Endothelial cell of umbilical vein (primary cell): ENCODE measurements at regions not wholly inside any gene's neighbourhood (a gene's known extent, or its start where the extent isn't known, plus 50 kb on each side); places are given as distances from the start of the nearest gene placed in this dataset.

Experiments used
- BruUV-seq: library from RNA; stranded (reverse); fragments of 400-500 nt; replicated peaks from 2 replicates; lab custom pipeline; 2021; lab: Mats Ljungman, UMichigan
- CTCF ChIA-PET: fragments of 300-600, 350-600 bp; sonication (Branson Sonifier 250); formaldehyde crosslinking; loops from one replicate; lab custom pipeline; 2021; ENCODE audit warnings: antibody characterized with exemption, inconsistent platforms; lab: Charles Lee
- POLR2A ChIA-PET: fragments of 300-600, 350-600 bp; sonication (Branson Sonifier 250); formaldehyde crosslinking; loops from one replicate; lab custom pipeline; 2021; ENCODE audit warnings: antibody characterized with exemption, inconsistent platforms; lab: Charles Lee
- DNase-seq: peaks from one replicate; pipeline ENCODE4 v3.0.0-alpha.2; 2011; ENCODE audit warnings: low read depth, low spot score
- FAIRE-seq: peaks from 2 replicates; lab custom pipeline; 2011; peaks lifted over from hg19 to GRCh38; lab: Jason Lieb, UNC
- H2AFZ ChIP-seq: 2 replicates; pipeline ENCODE4 v1.6.0; 2012; ENCODE audit warnings: low read depth, low read length, control low read depth, inconsistent platforms
- H3K27ac ChIP-seq: 2 replicates; pipeline ENCODE4 v1.5.1; 2011; ENCODE audit warnings: low read depth, mild to moderate bottlenecking, control low read depth, low read length, moderate library complexity; ENCODE audit not compliant: insufficient read depth
- H3K27me3 ChIP-seq, 2 experiments: 2 replicates each; pipeline versions ENCODE4 v1.6.0 to v1.6.1; 2011; ENCODE audit warnings: low read length in 2 of 2, mixed read lengths in 1 of 2; ENCODE audit not compliant: control insufficient read depth in 2 of 2, insufficient read depth in 2 of 2
- H3K36me3 ChIP-seq, 2 experiments: 2 replicates in 1 of 2; 3 replicates in 1 of 2; pipeline ENCODE4 v1.5.1; 2011; ENCODE audit warnings: low read length in 2 of 2, mild to moderate bottlenecking in 1 of 2, moderate library complexity in 1 of 2; ENCODE audit not compliant: control insufficient read depth in 2 of 2, insufficient read depth in 2 of 2; ENCODE audit errors: extremely low read depth in 1 of 2
- H3K4me1 ChIP-seq: 3 replicates; pipeline ENCODE4 v1.5.1; 2011; ENCODE audit warnings: mild to moderate bottlenecking, low read length; ENCODE audit not compliant: control insufficient read depth, insufficient read depth; ENCODE audit errors: extremely low read depth
- H3K4me2 ChIP-seq: 2 replicates; pipeline ENCODE4 v1.6.1; 2011; ENCODE audit warnings: low read length, control low read depth, mixed read lengths; ENCODE audit not compliant: insufficient read depth
- H3K4me3 ChIP-seq, 3 experiments: fragments of 200-600 bp in 1 of 3; sonication (generic), shearing (Covaris generic) in 1 of 3; replicated peaks in 1 of 3; 2 replicates each; pipeline ENCODE4 v1.5.1; 2011 to 2016; ENCODE audit warnings: control low read depth in 3 of 3, low read length in 3 of 3, mild to moderate bottlenecking in 2 of 3, inconsistent platforms in 1 of 3, low read depth in 1 of 3, moderate library complexity in 1 of 3; ENCODE audit not compliant: insufficient read depth in 1 of 3
- H3K79me2 ChIP-seq: 2 replicates; pipeline ENCODE4 v1.6.0; 2012; ENCODE audit warnings: low read length, inconsistent platforms; ENCODE audit not compliant: control insufficient read depth, insufficient read depth
- H3K9ac ChIP-seq: replicated peaks from 2 replicates; pipeline ENCODE3; 2011; ENCODE audit warnings: low read length, control low read depth; ENCODE audit not compliant: insufficient read depth; ENCODE audit errors: extremely low read depth
- H3K9me1 ChIP-seq: replicated peaks from 3 replicates; pipeline ENCODE4 v1.6.0; 2011; ENCODE audit warnings: mild to moderate bottlenecking, low read length; ENCODE audit not compliant: control insufficient read depth, insufficient read depth; ENCODE audit errors: extremely low read depth
- H3K9me3 ChIP-seq: replicated peaks from 2 replicates; pipeline ENCODE4 v1.5.1; 2012; ENCODE audit warnings: low read length, inconsistent platforms; ENCODE audit not compliant: control insufficient read depth, insufficient read depth
- H4K20me1 ChIP-seq: replicated peaks from 2 replicates; pipeline ENCODE3; 2011; ENCODE audit warnings: mild to moderate bottlenecking, low read length; ENCODE audit not compliant: control insufficient read depth, insufficient read depth; ENCODE audit errors: extremely low read depth
- CTCF ChIP-seq, 2 donors: IDR thresholded peaks; 1 replicate in 1 of 2; 2 replicates in 1 of 2; pipeline ENCODE4 v1.5.1; 2011; ENCODE audit warnings: low read length in 2 of 2, mild to moderate bottlenecking in 2 of 2, moderate library complexity in 2 of 2, control low read depth in 1 of 2, inconsistent platforms in 1 of 2, low read depth in 1 of 2; ENCODE audit not compliant: insufficient read depth in 1 of 2; ENCODE audit errors: extremely low read depth in 1 of 2
- EZH2 ChIP-seq: IDR thresholded peaks from 2 replicates; pipeline ENCODE4 v1.6.1; 2012; ENCODE audit warnings: borderline replicate concordance, low read depth, mild to moderate bottlenecking, moderate library complexity, low read length, inconsistent platforms; ENCODE audit not compliant: severe bottlenecking
- FOS ChIP-seq: IDR thresholded peaks from 2 replicates; pipeline ENCODE4 v1.6.1; 2011; ENCODE audit warnings: mild to moderate bottlenecking, low read length, moderate library complexity, borderline replicate concordance; ENCODE audit not compliant: insufficient read depth
- GATA2 ChIP-seq: IDR thresholded peaks from 2 replicates; pipeline ENCODE4 v1.7.0; 2011; ENCODE audit warnings: low read depth, mild to moderate bottlenecking, moderate library complexity, mixed read lengths, low read length; ENCODE audit not compliant: insufficient read length, insufficient read depth
- JUN ChIP-seq: IDR thresholded peaks from 2 replicates; pipeline ENCODE4 v1.6.1; 2011; ENCODE audit warnings: borderline replicate concordance, low read depth; ENCODE audit not compliant: insufficient read length, insufficient read depth
- MYC ChIP-seq: IDR thresholded peaks from one replicate; pipeline ENCODE4 v1.6.1; 2011; ENCODE audit warnings: mild to moderate bottlenecking, low read depth, low read length
- POLR2A ChIP-seq: IDR thresholded peaks from 2 replicates; pipeline ENCODE4 v1.6.1; 2012; ENCODE audit warnings: low read depth, mild to moderate bottlenecking, control low read depth, low read length
- POLR2AphosphoS5 ChIP-seq: IDR thresholded peaks from 2 replicates; pipeline ENCODE4 v1.6.1; 2012; ENCODE audit warnings: low read depth, mild to moderate bottlenecking, control low read depth, low read length, moderate library complexity; ENCODE audit not compliant: insufficient read depth
- dilution Hi-C: fragments of 300-500 bp; cut with MboI; formaldehyde crosslinking; loops from one replicate; pipeline ENCODE4 v1.15.0; 2019; ENCODE audit warnings: low sequenced_read_pairs; ENCODE audit not compliant: extremely low pct_ligation_motif_present
- intact Hi-C: fragments of 100-400 bp; cut with micrococcal nuclease; formaldehyde crosslinking; loops from one replicate; pipeline ENCODE4 v1.10.0; 2022

GRCh38 chr6:132060591-132060990 is 109.4 kb upstream of the CCN2 start:
- Histone ChIP-seq H3K9me3 (no peaks in the 10 kb centered on the region), H3K9me1 (no peaks in the 10 kb centered on the region), H3K27ac (peak overlapping the region; percentile 99), H3K36me3 (no peaks in the 10 kb centered on the region), H3K27me3 (no peaks in the 10 kb centered on the region), H3K4me2 (peak overlapping the region; percentile 53), H3K4me3 (no peak overlapping the region), H3K4me1 (peaks cover 61% of the 10 kb centered on the region), H4K20me1 (no peaks in the 10 kb centered on the region), H3K79me2 (no peaks in the 10 kb centered on the region), H3K9ac (peak overlapping the region; percentile 87), H2AFZ (no peak overlapping the region)
- TF ChIP-seq GATA2 = peak; percentile 35
- TF ChIP-seq POLR2AphosphoS5 = peak; percentile 81
- TF ChIP-seq CTCF (IDR thresholded peaks at IDR 0.05; ENCODE audit: extremely low read depth in 1 of 2, insufficient read depth in 1 of 2, low read depth in 1 of 2, low read length in 2 of 2) = no peak
- TF ChIP-seq MYC = no peak
- peak; percentile 85 for TF ChIP-seq FOS
- no peak for TF ChIP-seq EZH2
- TF ChIP-seq POLR2A = peak; percentile 27
- peak; percentile 83 for TF ChIP-seq JUN
- ChIA-PET POLR2A (interaction anchor here (1.2 to 7.0 kb wide), 6 partner anchors 26 to 111 kb away, joined by 3 to 167 read pairs (median 4); partner anchors contain the start of gene CCN2), CTCF (interaction anchor here (0.7 to 4.0 kb wide), 14 partner anchors 14 to 219 kb away, joined by 3 to 16 read pairs (median 4); partner anchors contain the start of gene CCN2)
- intact Hi-C loops (no loop called here), dilution Hi-C loops (no loop called here)
- DNase-seq (peak; percentile 95), FAIRE-seq (peak; percentile 80)
- BruUV-seq = no TSS peak
